Karpas-422 (cell line): ENCODE measurements at regions not wholly inside any gene's neighbourhood (a gene's known extent, or its start where the extent isn't known, plus 50 kb on each side); places are given as distances from the start of the nearest gene placed in this dataset.

Source experiments
- DNase-seq: peaks from one replicate; pipeline ENCODE4 v3.0.0-alpha.2; 2015
- H2AFZ ChIP-seq: fragments of 200-600 bp; sonication (generic); 2 replicates; pipeline ENCODE4 v1.6.1; 2014; ENCODE audit warnings: antibody characterized with exemption, low read length, mixed read lengths
- H3K27ac ChIP-seq: fragments of 200-600 bp; sonication (generic); 2 replicates; pipeline ENCODE4 v1.5.1; 2014; ENCODE audit warnings: mild to moderate bottlenecking, low read length, moderate library complexity
- H3K27me3 ChIP-seq: fragments of 200-600 bp; sonication (generic); 2 replicates; pipeline ENCODE4 v1.6.1; 2014; ENCODE audit warnings: low read length, mixed read lengths
- H3K36me3 ChIP-seq: fragments of 200-600 bp; sonication (generic); 2 replicates; pipeline ENCODE4 v1.6.1; 2014; ENCODE audit warnings: low read length, mixed read lengths; ENCODE audit not compliant: insufficient read depth
- H3K4me1 ChIP-seq: fragments of 200-600 bp; sonication (generic); 2 replicates; pipeline ENCODE4 v1.6.1; 2014; ENCODE audit warnings: mild to moderate bottlenecking, low read length, mixed read lengths
- H3K4me2 ChIP-seq: fragments of 200-600 bp; sonication (generic); 2 replicates; pipeline ENCODE4 v1.6.1; 2014; ENCODE audit warnings: low read length, low read depth, mild to moderate bottlenecking; ENCODE audit not compliant: poor library complexity, severe bottlenecking
- H3K4me3 ChIP-seq: fragments of 200-600 bp; sonication (generic); 2 replicates; pipeline ENCODE4 v1.5.1; 2014; ENCODE audit warnings: mild to moderate bottlenecking, antibody characterized with exemption, low read length, mixed read lengths
- H3K79me2 ChIP-seq: fragments of 200-600 bp; sonication (generic); 2 replicates; pipeline ENCODE4 v1.6.1; 2014; ENCODE audit warnings: mild to moderate bottlenecking, low read length, mixed read lengths
- H3K9ac ChIP-seq: fragments of 200-600 bp; sonication (generic); 2 replicates; pipeline ENCODE4 v1.6.0; 2014; ENCODE audit warnings: low read length
- H3K9me2 ChIP-seq: fragments of 200-600 bp; sonication (generic), shearing (Covaris generic); replicated peaks from 2 replicates; pipeline ENCODE4 v1.6.0; 2014; ENCODE audit warnings: mild to moderate bottlenecking, low read length, moderate library complexity; ENCODE audit not compliant: insufficient read depth
- H3K9me3 ChIP-seq: fragments of 300-700, 200-600 bp; sonication (generic); 2 replicates; pipeline ENCODE4 v1.6.1; 2014; ENCODE audit warnings: low read length, mixed read lengths
- H4K20me1 ChIP-seq: fragments of 200-600 bp; sonication (generic); 2 replicates; pipeline ENCODE4 v1.6.1; 2014; ENCODE audit warnings: mild to moderate bottlenecking, antibody characterized with exemption, low read length, low read depth; ENCODE audit not compliant: insufficient read depth

DNA sequence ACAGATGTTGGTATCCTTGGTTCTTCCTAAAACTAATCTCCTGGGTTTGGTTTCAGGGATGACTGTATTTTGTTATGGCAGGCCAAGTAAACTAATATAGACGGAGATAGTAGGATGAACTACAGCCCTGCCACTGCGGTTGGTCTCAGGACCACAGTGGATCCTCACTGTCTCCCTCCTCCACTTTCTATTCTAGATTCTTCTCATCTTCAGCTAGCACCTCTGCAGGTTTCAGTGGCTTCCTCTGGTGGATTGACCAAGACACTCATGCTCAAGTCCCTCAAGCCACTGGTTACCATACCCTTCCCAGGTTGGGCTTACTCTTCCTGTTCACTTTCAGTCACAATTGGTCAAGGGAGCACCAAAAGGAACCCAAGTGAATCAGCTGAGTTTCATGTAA is 71.1 kb upstream of the CLDN18 start:
- Histone ChIP-seq H4K20me1 (no peaks in the 10 kb centered on the region), H3K27ac (no peak overlapping the region), H3K9me2 (no peaks in the 10 kb centered on the region; the same call in 1 of the 2 replicates), H3K4me3 (no peak overlapping the region), H3K36me3 (no peaks in the 10 kb centered on the region), H3K27me3 (no peaks in the 10 kb centered on the region), H2AFZ (no peak overlapping the region), H3K4me2 (no peak overlapping the region), H3K4me1 (no peaks in the 10 kb centered on the region), H3K9me3 (no peaks in the 10 kb centered on the region), H3K79me2 (no peaks in the 10 kb centered on the region), H3K9ac (no peak overlapping the region)
- DNase-seq: no peak

DNA sequence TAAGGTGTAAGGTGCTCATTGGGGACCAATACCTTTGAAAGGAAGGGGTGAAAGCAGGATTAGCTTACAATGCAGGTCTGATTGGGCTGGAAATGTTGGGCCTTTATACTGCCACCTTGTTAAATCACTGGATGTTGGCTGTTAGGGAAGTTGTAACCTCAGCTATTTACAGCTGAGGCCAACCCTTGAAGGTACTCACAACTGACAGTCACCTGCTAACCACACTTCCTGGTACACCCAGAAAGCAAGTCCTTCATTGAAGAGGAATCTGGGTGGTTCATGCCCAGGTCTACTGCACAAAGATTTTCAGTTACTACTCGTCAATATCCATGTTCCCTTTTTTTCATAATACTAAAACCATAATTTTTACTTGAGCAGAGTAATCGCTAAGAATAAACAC is 65.4 kb upstream of the CLDN18 start:
- Histone ChIP-seq H3K27me3 (no peaks in the 10 kb centered on the region), H4K20me1 (no peaks in the 10 kb centered on the region), H3K4me3 (no peak overlapping the region), H3K4me1 (no peaks in the 10 kb centered on the region), H3K79me2 (no peaks in the 10 kb centered on the region), H3K9ac (no peak overlapping the region), H2AFZ (no peak overlapping the region), H3K4me2 (no peak overlapping the region), H3K9me3 (no peaks in the 10 kb centered on the region), H3K9me2 (no peaks in the 10 kb centered on the region), H3K36me3 (no peaks in the 10 kb centered on the region), H3K27ac (no peak overlapping the region)
- DNase-seq: no peak

DNA sequence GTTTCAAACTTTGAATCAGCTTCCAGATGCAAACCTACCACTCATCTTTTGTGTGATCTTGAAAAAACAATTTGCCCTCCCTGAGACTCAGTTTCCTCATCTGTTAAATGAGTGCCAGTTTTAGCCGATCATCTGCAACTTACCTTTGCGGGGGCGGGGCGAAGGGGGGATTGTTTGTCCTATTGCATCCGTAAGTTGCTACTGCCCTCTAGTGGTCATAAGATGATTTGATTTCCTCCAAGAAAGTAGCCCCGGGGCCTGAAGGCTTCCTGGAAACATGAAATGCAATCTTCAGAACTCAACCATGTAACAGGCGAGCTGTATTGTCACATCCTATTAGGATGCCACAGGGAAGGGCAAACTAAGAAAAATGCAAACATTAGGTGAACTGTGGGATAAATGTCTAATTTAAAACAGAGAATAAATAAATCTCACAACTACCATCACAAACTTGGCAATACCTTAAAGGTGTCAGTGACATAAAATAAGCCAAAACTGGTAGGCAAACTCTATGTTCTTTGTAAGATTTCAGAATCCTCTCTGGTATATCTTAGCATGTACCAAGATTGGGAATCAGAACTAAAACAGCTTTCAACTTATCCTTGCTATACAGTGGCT is 63.5 kb upstream of the CLDN18 start:
- H2AFZ ChIP-seq: no peak overlapping the region
- no peak overlapping the region for H3K9ac ChIP-seq
- peak; percentile 91 for DNase-seq
- H3K27me3 ChIP-seq: no peaks in the 10 kb centered on the region
- H3K9me2 ChIP-seq: no peaks in the 10 kb centered on the region
- no peak overlapping the region for H3K27ac ChIP-seq
- no peaks in the 10 kb centered on the region for H4K20me1 ChIP-seq
- no peaks in the 10 kb centered on the region for H3K9me3 ChIP-seq
- H3K36me3 ChIP-seq: no peaks in the 10 kb centered on the region
- H3K4me2 ChIP-seq: no peak overlapping the region
- no peaks in the 10 kb centered on the region for H3K79me2 ChIP-seq
- H3K4me1 ChIP-seq: no peaks in the 10 kb centered on the region
- H3K4me3 ChIP-seq: no peak overlapping the region

DNA sequence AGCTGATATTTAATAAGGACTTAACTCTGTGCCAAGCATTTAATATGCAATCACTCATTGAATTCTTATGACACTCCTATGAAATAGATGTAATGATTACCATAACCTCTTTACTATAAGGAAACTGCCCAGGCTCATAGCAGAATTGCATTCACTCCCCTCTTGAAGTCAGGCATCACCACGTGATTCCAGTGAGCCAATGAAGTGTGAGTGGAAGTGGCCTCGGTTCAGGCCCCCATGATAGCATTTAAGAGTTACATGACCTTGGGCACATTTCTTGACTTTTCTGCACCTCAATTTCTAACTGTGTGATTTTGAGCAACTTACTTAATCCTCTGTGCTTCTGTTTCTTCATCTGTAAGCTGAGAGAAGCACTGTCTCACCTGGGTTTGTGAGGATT is 62.8 kb upstream of the CLDN18 start:
- H2AFZ ChIP-seq: no peak overlapping the region
- no peak overlapping the region for H3K4me3 ChIP-seq
- H3K27ac ChIP-seq: no peak overlapping the region
- no peak overlapping the region for H3K4me2 ChIP-seq
- H3K9me3 ChIP-seq: no peaks in the 10 kb centered on the region
- H4K20me1 ChIP-seq: no peaks in the 10 kb centered on the region
- no peaks in the 10 kb centered on the region for H3K36me3 ChIP-seq
- H3K27me3 ChIP-seq: no peaks in the 10 kb centered on the region
- DNase-seq: no peak
- H3K79me2 ChIP-seq: no peaks in the 10 kb centered on the region
- no peaks in the 10 kb centered on the region for H3K4me1 ChIP-seq
- H3K9ac ChIP-seq: no peak overlapping the region
- H3K9me2 ChIP-seq: no peaks in the 10 kb centered on the region

DNA sequence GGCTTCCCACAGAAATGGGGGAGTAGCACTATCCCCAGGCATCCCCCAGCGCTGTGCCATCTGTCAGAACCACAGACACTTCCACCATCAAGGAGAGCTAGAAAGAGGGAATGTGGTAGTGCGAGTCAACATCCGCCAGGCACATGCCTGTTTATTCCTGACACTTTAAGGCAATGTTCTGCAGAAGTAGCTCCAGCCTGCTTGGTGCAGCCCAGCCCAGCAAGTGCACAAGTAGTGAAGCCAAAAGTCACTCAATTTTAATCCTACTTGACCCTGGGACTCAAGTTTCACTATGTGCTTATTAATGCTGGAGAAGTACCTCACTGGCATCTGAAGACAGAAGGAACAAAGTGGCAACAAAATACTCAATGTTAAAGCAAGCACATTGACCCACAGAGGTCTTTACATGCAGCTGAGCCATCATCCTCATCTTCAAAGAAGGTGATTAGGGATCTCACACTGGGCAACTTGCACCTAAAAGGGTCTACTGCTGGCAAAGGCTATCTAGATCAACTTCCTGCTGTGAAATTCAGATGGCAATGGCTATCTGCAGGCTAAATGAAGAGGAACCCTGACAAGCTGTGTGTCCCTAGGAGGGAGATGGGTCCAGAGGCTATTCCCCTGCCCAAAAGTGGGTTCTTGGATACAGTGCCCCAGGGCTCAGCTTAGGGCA is 61.4 kb upstream of the CLDN18 start:
- Histone ChIP-seq H3K9me3 (no peaks in the 10 kb centered on the region), H3K9ac (no peak overlapping the region), H3K79me2 (no peaks in the 10 kb centered on the region), H3K36me3 (no peaks in the 10 kb centered on the region), H4K20me1 (no peaks in the 10 kb centered on the region), H3K4me1 (no peaks in the 10 kb centered on the region), H3K27me3 (no peaks in the 10 kb centered on the region), H3K4me3 (no peak overlapping the region), H3K27ac (no peak overlapping the region), H3K4me2 (no peak overlapping the region), H3K9me2 (no peaks in the 10 kb centered on the region), H2AFZ (no peak overlapping the region)
- no peak for DNase-seq

DNA sequence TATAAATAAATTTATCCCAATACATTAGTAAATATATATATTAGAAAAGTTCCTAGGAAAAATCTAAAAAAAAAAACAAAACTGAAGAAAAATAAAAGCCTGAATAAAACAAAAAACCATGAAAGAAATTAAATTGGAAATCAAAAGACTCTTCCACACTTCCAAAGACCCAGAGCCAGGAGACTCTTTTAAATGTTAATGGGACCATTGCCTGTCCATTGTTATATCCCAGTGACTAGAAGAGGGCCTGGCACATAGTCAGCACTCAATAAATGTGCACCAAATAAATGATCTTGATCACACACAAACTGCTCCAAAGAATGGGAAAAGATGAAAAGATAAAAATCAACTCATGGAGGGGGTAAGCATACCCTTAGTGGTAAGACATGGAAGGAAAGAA is 51.3 kb upstream of the CLDN18 start:
- Histone ChIP-seq H3K9ac (no peak overlapping the region), H4K20me1 (no peaks in the 10 kb centered on the region), H2AFZ (no peak overlapping the region), H3K9me3 (no peaks in the 10 kb centered on the region), H3K4me1 (no peaks in the 10 kb centered on the region), H3K9me2 (no peaks in the 10 kb centered on the region), H3K4me3 (no peak overlapping the region), H3K27me3 (no peaks in the 10 kb centered on the region), H3K36me3 (no peaks in the 10 kb centered on the region), H3K4me2 (no peak overlapping the region), H3K79me2 (no peaks in the 10 kb centered on the region), H3K27ac (no peak overlapping the region)
- DNase-seq: no peak
